ENCODE measurements at regions not wholly inside any gene's neighbourhood (a gene's known extent, or its start where the extent isn't known, plus 50 kb on each side); places are given as distances from the start of the nearest gene placed in this dataset.

GRCh38 chr5:42013561-42013960 is 88.5 kb downstream of the FBXO4 start:
- Histone ChIP-seq H3K9me3 (ENCODE audit: low read depth, low read length) (no peaks in the 10 kb centered on the region), H3K4me2 (ENCODE audit: insufficient read depth, low read length) (no peak overlapping the region), H2AFZ (ENCODE audit: low read length) (no peak overlapping the region), H4K20me1 (ENCODE audit: insufficient read depth, low read length) (no peaks in the 10 kb centered on the region), H3K79me2 (ENCODE audit: insufficient read depth, low read length) (no peaks in the 10 kb centered on the region), H3K27ac (ENCODE audit: low read depth, low read length) (no peak overlapping the region), H3K27me3 (ENCODE audit: insufficient read depth, low read length) (no peaks in the 10 kb centered on the region), H3K4me1 (ENCODE audit: insufficient read depth, low read length) (no peaks in the 10 kb centered on the region), H3K36me3 (ENCODE audit: insufficient read depth, low read length) (no peaks in the 10 kb centered on the region), H3K4me3 (ENCODE audit: insufficient read depth, low read length) (no peak overlapping the region)
- TF ChIP-seq CTCF (IDR thresholded peaks at IDR 0.05; ENCODE audit: extremely low read depth, low read depth, low read length) = no peak
- DNase-seq (ENCODE audit: insufficient read length, low spot score, missing footprints) = no peak

GRCh38 chr5:42015254-42015653 is 90.2 kb downstream of the FBXO4 start:
- Histone ChIP-seq H4K20me1 (ENCODE audit: insufficient read depth, low read length) (no peaks in the 10 kb centered on the region), H3K4me3 (ENCODE audit: insufficient read depth, low read length) (no peak overlapping the region), H2AFZ (ENCODE audit: low read length) (peak overlapping the region; percentile 20), H3K79me2 (ENCODE audit: insufficient read depth, low read length) (no peaks in the 10 kb centered on the region), H3K4me2 (ENCODE audit: insufficient read depth, low read length) (no peak overlapping the region), H3K4me1 (ENCODE audit: insufficient read depth, low read length) (no peaks in the 10 kb centered on the region), H3K27me3 (ENCODE audit: insufficient read depth, low read length) (no peaks in the 10 kb centered on the region), H3K36me3 (ENCODE audit: insufficient read depth, low read length) (no peaks in the 10 kb centered on the region), H3K9me3 (ENCODE audit: low read depth, low read length) (no peaks in the 10 kb centered on the region), H3K27ac (ENCODE audit: low read depth, low read length) (no peak overlapping the region)
- no peak for TF ChIP-seq CTCF (IDR thresholded peaks at IDR 0.05; ENCODE audit: extremely low read depth, low read depth, low read length)
- DNase-seq (ENCODE audit: insufficient read length, low spot score, missing footprints) = no peak

GRCh38 chr5:42015681-42016080 is 90.6 kb downstream of the FBXO4 start:
- no peak for DNase-seq (ENCODE audit: insufficient read length, low spot score, missing footprints)

More at GRCh38 chr5:42015681-42016080, 90.6 kb downstream of the FBXO4 start:
- Histone ChIP-seq H3K27ac (ENCODE audit: low read depth, low read length) (no peak overlapping the region), H2AFZ (ENCODE audit: low read length) (peak overlapping the region; percentile 20), H4K20me1 (ENCODE audit: insufficient read depth, low read length) (no peaks in the 10 kb centered on the region), H3K36me3 (ENCODE audit: insufficient read depth, low read length) (no peaks in the 10 kb centered on the region), H3K9me3 (ENCODE audit: low read depth, low read length) (no peaks in the 10 kb centered on the region), H3K79me2 (ENCODE audit: insufficient read depth, low read length) (no peaks in the 10 kb centered on the region), H3K27me3 (ENCODE audit: insufficient read depth, low read length) (no peaks in the 10 kb centered on the region), H3K4me3 (ENCODE audit: insufficient read depth, low read length) (no peak overlapping the region), H3K4me2 (ENCODE audit: insufficient read depth, low read length) (no peak overlapping the region), H3K4me1 (ENCODE audit: insufficient read depth, low read length) (peaks cover 1% of the 10 kb centered on the region)
- no peak for TF ChIP-seq CTCF (IDR thresholded peaks at IDR 0.05; ENCODE audit: extremely low read depth, low read depth, low read length)

Measured in osteoblast (primary cell).